Stimulated activated naive CD8-positive, alpha-beta T cell treated with anti-CD3 and anti-CD28 coated beads, Interleukin-15, amount 100 ng/mL, for 72 hours (primary cell): ENCODE measurements at regions not wholly inside any gene's neighbourhood (a gene's known extent, or its start where the extent isn't known, plus 50 kb on each side); places are given as distances from the start of the nearest gene placed in this dataset.

Experiments used
- ATAC-seq: fragments of 150-1000 bp; cut with Tn5 transposase; 2 replicates; pipeline ENCODE4 v1.10.0; 2021; ENCODE audit warnings: mild to moderate bottlenecking, moderate library complexity
- DNase-seq, 2 donors: peaks; one replicate each; pipeline ENCODE4 v3.0.0; 2021 to 2022
- H3K27ac Mint-ChIP-seq, 2 donors: one replicate each; pipeline ENCODE4 v1.8.0; 2022; ENCODE audit warnings: mild to moderate bottlenecking in 2 of 2, mixed read lengths in 2 of 2, moderate library complexity in 2 of 2
- H3K27me3 Mint-ChIP-seq: one replicate; pipeline ENCODE4 v1.8.0; 2022; ENCODE audit warnings: mixed read lengths
- H3K4me1 Mint-ChIP-seq: one replicate; pipeline ENCODE4 v1.8.0; 2022; ENCODE audit warnings: mild to moderate bottlenecking, mixed read lengths
- H3K4me3 Mint-ChIP-seq, 2 donors: one replicate each; pipeline ENCODE4 v1.8.0; 2022; ENCODE audit warnings: mild to moderate bottlenecking in 2 of 2, mixed read lengths in 2 of 2, moderate library complexity in 1 of 2
- H3K9me3 Mint-ChIP-seq, 2 donors: one replicate each; pipeline ENCODE4 v1.8.0; 2022; ENCODE audit warnings: mixed read lengths in 2 of 2

DNA sequence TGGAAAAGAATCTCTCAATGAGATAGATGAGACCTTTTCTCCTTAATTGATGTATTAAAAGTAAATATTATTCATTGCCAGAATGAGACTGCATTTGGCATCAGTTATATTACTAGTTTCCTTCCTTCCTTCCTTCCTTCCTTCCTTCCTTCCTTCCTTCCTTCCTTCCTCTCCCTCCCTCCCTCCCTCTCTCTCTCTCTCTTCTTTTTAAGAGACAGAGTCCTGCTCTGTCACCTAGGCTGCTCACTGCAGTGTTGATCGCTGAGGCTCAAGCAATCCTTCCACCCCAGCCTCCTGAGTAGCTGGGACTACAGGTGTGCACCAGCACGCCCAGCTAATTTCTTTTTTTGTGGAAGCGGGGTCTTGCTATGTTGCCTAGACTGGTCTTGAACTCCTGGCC, 50.4 kb upstream of the ARX start:
- no peak for ATAC-seq
- peaks cover 0 to 15% of the 10 kb centered on the region in 2 donors for H3K9me3 Mint-ChIP-seq
- H3K27ac Mint-ChIP-seq, result no peak overlapping the region

More for the DNA sequence above, 50.4 kb upstream of the ARX start:
- Mint-ChIP-seq H3K27me3 (no peaks in the 10 kb centered on the region), H3K4me1 (peaks cover 11% of the 10 kb centered on the region), H3K4me3 (no peak overlapping the region)
- no peak for DNase-seq
